ENCODE measurements at regions not wholly inside any gene's neighbourhood (a gene's known extent, or its start where the extent isn't known, plus 50 kb on each side); places are given as distances from the start of the nearest gene placed in this dataset.

GRCh38 chr6:91407706-91408105 lies 820.8 kb upstream of the MAP3K7 start:
- DNase-seq (ENCODE audit: low read depth in 1 of 2, low spot score in 2 of 2) (no peak), FAIRE-seq (no peak)
- CTCF ChIA-PET (ENCODE audit: partially characterized antibody): interaction anchor here (1.3 kb wide), 1 partner anchor 20 kb away, joined by 3 read pairs; no protein-coding TSS in a partner anchor
- Histone ChIP-seq H3K14ac (ENCODE audit: insufficient read length) (no peak overlapping the region), H2AK5ac (ENCODE audit: low read depth, low read length) (no peak overlapping the region), H3K79me1 (ENCODE audit: low read depth, low read length) (no peaks in the 10 kb centered on the region), H2AFZ (ENCODE audit: low read length) (no peak overlapping the region), H3K56ac (replicated peaks; ENCODE audit: insufficient read length, low read depth, low read length) (no peak overlapping the region), H2BK15ac (ENCODE audit: low read length) (no peak overlapping the region), H2BK120ac (replicated peaks; ENCODE audit: low read depth, low read length) (no peak overlapping the region), H3K36me3 (ENCODE audit: control insufficient read depth in 2 of 4, insufficient read depth in 4 of 4, low read length in 3 of 4) (no peaks in the 10 kb centered on the region), H3K23ac (ENCODE audit: insufficient read length) (no peak overlapping the region), H2BK5ac (ENCODE audit: low read depth, low read length) (no peak overlapping the region), H3K4me3 (ENCODE audit: extremely low read depth in 1 of 4, insufficient read depth in 2 of 4, low read depth in 3 of 4, low read length in 4 of 4) (no peak overlapping the region), H3K27ac (ENCODE audit: low read depth, low read length) (no peak overlapping the region), H4K20me1 (replicated peaks in 1 of 2; ENCODE audit: control insufficient read depth in 1 of 2, insufficient read depth in 2 of 2, low read length in 2 of 2) (no peaks in the 10 kb centered on the region), H3K4me2 (ENCODE audit: insufficient read depth in 1 of 2, low read depth in 2 of 2, low read length in 2 of 2) (no peak overlapping the region), H3K4ac (replicated peaks; ENCODE audit: insufficient read length, low read depth, low read length) (no peak overlapping the region), H3K23me2 (ENCODE audit: low read depth, low read length) (no peaks in the 10 kb centered on the region), H3K79me2 (ENCODE audit: control insufficient read depth in 1 of 2, insufficient read depth in 2 of 2, low read length in 2 of 2) (no peaks in the 10 kb centered on the region), H3K18ac (ENCODE audit: extremely low read depth, low read length) (no peak overlapping the region), H2BK12ac (ENCODE audit: low read depth, low read length) (no peak overlapping the region), H4K91ac (replicated peaks; ENCODE audit: insufficient read length, low read length) (no peak overlapping the region), H3K27me3 (replicated peaks in 1 of 4; ENCODE audit: control insufficient read depth in 3 of 4, extremely low read depth in 1 of 4, insufficient read depth in 3 of 4, low read length in 3 of 4) (no peaks in the 10 kb centered on the region), H4K8ac (ENCODE audit: extremely low read depth, insufficient read depth, low read length) (no peak overlapping the region), H3K4me1 (replicated peaks in 1 of 4; ENCODE audit: control insufficient read depth in 3 of 4, insufficient read depth in 4 of 4, low read length in 3 of 4) (no peaks in the 10 kb centered on the region), H3K9ac (replicated peaks in 1 of 4; ENCODE audit: extremely low read depth in 1 of 4, low read depth in 3 of 4, low read length in 3 of 4) (no peak overlapping the region), H3K9me3 (ENCODE audit: insufficient read depth in 2 of 2, low read depth in 1 of 2, low read length in 1 of 2) (peaks cover 0 to 4% of the 10 kb centered on the region in 2 experiments; a peak in 1 of 4 replicates), H4K5ac (ENCODE audit: insufficient read length, low read depth, low read length) (no peak overlapping the region), H2BK20ac (ENCODE audit: low read length) (no peak overlapping the region)
- WGBS, 2 experiments (ENCODE audit: extremely low coverage in 1 of 2, insufficient coverage in 1 of 2, insufficient read length in 1 of 2, insufficient replicate concordance in 2 of 2, low coverage in 1 of 2, low lambda C conversion rate in 2 of 2, missing lambda C conversion rate in 1 of 2): 95% methylated on average over 3 of the region's 3 CpGs; no CpG with 5 or more reads in 1 of the 2 experiments
- POLR2A ChIA-PET (ENCODE audit: partially characterized antibody): no interaction called here
- TF ChIP-seq ZNF274 (IDR thresholded peaks at IDR 0.05; ENCODE audit: borderline replicate concordance, extremely low read depth, low read length) (no peak), SIX5 (IDR thresholded peaks at IDR 0.05; ENCODE audit: low read depth, low read length) (no peak), BACH1 (IDR thresholded peaks at IDR 0.05; ENCODE audit: low read length) (no peak), RAD21 (IDR thresholded peaks at IDR 0.05 in 1 of 2, conservative IDR thresholded peaks at IDR 0.05 in 1 of 2; ENCODE audit: low read depth in 2 of 2, low read length in 2 of 2) (no peak), BRCA1 (IDR thresholded peaks at IDR 0.05; ENCODE audit: low read depth, low read length) (no peak), CBX5 (IDR thresholded peaks at IDR 0.05; ENCODE audit: low read depth, low read length) (no peak)
- TF ChIP-seq, protein P1, sequence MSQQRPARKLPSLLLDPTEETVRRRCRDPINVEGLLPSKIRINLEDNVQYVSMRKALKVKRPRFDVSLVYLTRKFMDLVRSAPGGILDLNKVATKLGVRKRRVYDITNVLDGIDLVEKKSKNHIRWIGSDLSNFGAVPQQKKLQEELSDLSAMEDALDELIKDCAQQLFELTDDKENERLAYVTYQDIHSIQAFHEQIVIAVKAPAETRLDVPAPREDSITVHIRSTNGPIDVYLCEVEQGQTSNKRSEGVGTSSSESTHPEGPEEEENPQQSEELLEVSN (IDR thresholded peaks at IDR 0.05): no peak

Measured in H1 (cell line).